Natural killer cell (primary cell): ENCODE measurements at regions not wholly inside any gene's neighbourhood (a gene's known extent, or its start where the extent isn't known, plus 50 kb on each side); places are given as distances from the start of the nearest gene placed in this dataset.
"Not testable (repeated sequence)": the region's sequence is repeated elsewhere in the genome, so short reads cannot be mapped to it uniquely, and the experiment has no call there.

Experiments
- ATAC-seq, 3 donors: fragments of 150-1000 bp in 2 of 3; fragments of 200-7000 bp in 1 of 3; cut with Tn5 transposase; 1 replicate in 1 of 3; 2 replicates in 2 of 3; pipeline ENCODE4 v1.10.0; 2021; ENCODE audit warnings: mild to moderate bottlenecking in 2 of 3, moderate library complexity in 2 of 3
- DNase-seq, 2 donors: peaks; one replicate each; pipeline versions ENCODE4 v3.0.0 to v3.0.0-alpha.2; 2013 to 2021; ENCODE audit warnings: mixed read lengths in 1 of 2
- H3K27ac ChIP-seq: one replicate; pipeline ENCODE4 v1.5.1; 2013; ENCODE audit warnings: mild to moderate bottlenecking, low read length
- H3K27me3 ChIP-seq: one replicate; pipeline ENCODE4 v1.6.1; 2013; ENCODE audit warnings: low read length; ENCODE audit not compliant: control insufficient read depth, insufficient read depth
- H3K36me3 ChIP-seq: one replicate; pipeline ENCODE4 v1.6.1; 2013; ENCODE audit warnings: low read length; ENCODE audit not compliant: control insufficient read depth, insufficient read depth
- H3K4me1 ChIP-seq: one replicate; pipeline ENCODE4 v1.6.1; 2013; ENCODE audit warnings: low read length; ENCODE audit not compliant: control insufficient read depth, insufficient read depth
- H3K4me3 ChIP-seq: one replicate; pipeline ENCODE4 v1.5.1; 2013; ENCODE audit warnings: low read length
- H3K9me3 ChIP-seq: one replicate; pipeline ENCODE4 v1.6.1; 2013; ENCODE audit warnings: low read length; ENCODE audit not compliant: control insufficient read depth, insufficient read depth
- H3K27ac Mint-ChIP-seq, 2 donors: one replicate each; pipeline ENCODE4 v1.8.0; 2022; ENCODE audit warnings: mild to moderate bottlenecking in 2 of 2, mixed read lengths in 2 of 2, moderate library complexity in 1 of 2
- H3K27me3 Mint-ChIP-seq, 2 donors: one replicate each; pipeline ENCODE4 v1.8.0; 2022; ENCODE audit warnings: low read depth in 2 of 2, mixed read lengths in 2 of 2
- H3K36me3 Mint-ChIP-seq: one replicate; pipeline ENCODE4 v1.8.0; 2022; ENCODE audit warnings: mixed read lengths
- H3K4me1 Mint-ChIP-seq, 2 donors: one replicate each; pipeline ENCODE4 v1.8.0; 2022; ENCODE audit warnings: mixed read lengths in 2 of 2
- H3K4me3 Mint-ChIP-seq: one replicate; pipeline ENCODE4 v1.8.0; 2022; ENCODE audit warnings: mild to moderate bottlenecking, moderate library complexity, mixed read lengths
- H3K9me3 Mint-ChIP-seq, 2 donors: one replicate each; pipeline ENCODE4 v1.8.0; 2022; ENCODE audit warnings: mixed read lengths in 2 of 2
- CTCF ChIP-seq: fragments of 200-600 bp; IDR thresholded peaks from one replicate; pipeline ENCODE4 v1.8.0; 2022; ENCODE audit warnings: antibody characterized with exemption
- WGBS: methylation state at CpG from one replicate; pipeline ENCODE4 v1.1.7; 2013; ENCODE audit warnings: missing lambda C conversion rate; ENCODE audit not compliant: insufficient coverage; 5-methylcytosine and 5-hydroxymethylcytosine counted together
- intact Hi-C: fragments of 100-400 bp; cut with micrococcal nuclease; formaldehyde crosslinking; loops from one replicate; pipeline ENCODE4 v1.14.2; 2022

- Histone ChIP-seq H3K27me3 (no peaks in the 10 kb centered on the region), H3K4me3 (no peak overlapping the region), H3K9me3 (no peaks in the 10 kb centered on the region), H3K36me3 (no peaks in the 10 kb centered on the region), H3K27ac (no peak overlapping the region), H3K4me1 (no peaks in the 10 kb centered on the region)
- Mint-ChIP-seq H3K4me1 (no peaks in the 10 kb centered on the region), H3K36me3 (no peaks in the 10 kb centered on the region), H3K27ac (no peak overlapping the region), H3K27me3 (peaks cover 5 to 7% of the 10 kb centered on the region in 2 donors), H3K9me3 (no peaks in the 10 kb centered on the region), H3K4me3 (no peak overlapping the region)
- intact Hi-C loops = no loop called here
- DNase-seq (no peak), ATAC-seq (no peak)
- TF ChIP-seq CTCF = no peak
- 88% methylated on average over 1 of the region's 1 CpG for WGBS
Observed at GRCh38 chr5:111615054-111615453, 102.7 kb upstream of the STARD4 start.

- H3K9me3 ChIP-seq, H3K36me3 Mint-ChIP-seq, intact Hi-C loops, H3K36me3 ChIP-seq, H3K9me3 Mint-ChIP-seq, H3K4me3 Mint-ChIP-seq, H3K27me3 Mint-ChIP-seq, H3K27ac Mint-ChIP-seq, DNase-seq, H3K4me1 Mint-ChIP-seq, H3K4me1 ChIP-seq, H3K27me3 ChIP-seq, H3K4me3 ChIP-seq, H3K27ac ChIP-seq, ATAC-seq: not testable (repeated sequence)
- WGBS = 91% methylated on average over 32 of the region's 32 CpGs
Observed at GRCh38 chr5:111612013-111612630, 99.8 kb upstream of the STARD4 start.

GRCh38 chr5:111606194-111606593, 93.9 kb upstream of the STARD4 start:
- no peaks in the 10 kb centered on the region for H3K27me3 ChIP-seq
- H3K36me3 ChIP-seq = no peaks in the 10 kb centered on the region
- DNase-seq (no peak), ATAC-seq (no peak)
- Mint-ChIP-seq H3K27me3 (no peaks in the 10 kb centered on the region), H3K4me3 (no peak overlapping the region), H3K27ac (no peak overlapping the region), H3K36me3 (no peaks in the 10 kb centered on the region), H3K9me3 (no peaks in the 10 kb centered on the region), H3K4me1 (peaks cover 0 to 6% of the 10 kb centered on the region in 2 donors)
- H3K4me1 ChIP-seq = no peaks in the 10 kb centered on the region
- intact Hi-C loops = no loop called here
- WGBS = 40% methylated on average over 1 of the region's 2 CpGs
- no peak overlapping the region for H3K27ac ChIP-seq
- H3K9me3 ChIP-seq = no peaks in the 10 kb centered on the region
- no peak for TF ChIP-seq CTCF
- H3K4me3 ChIP-seq = no peak overlapping the region

- Mint-ChIP-seq H3K4me1 (peaks cover 0 to 6% of the 10 kb centered on the region in 2 donors), H3K36me3 (no peaks in the 10 kb centered on the region), H3K4me3 (no peak overlapping the region), H3K9me3 (no peaks in the 10 kb centered on the region), H3K27me3 (no peaks in the 10 kb centered on the region), H3K27ac (no peak overlapping the region)
- Histone ChIP-seq H3K4me1 (no peaks in the 10 kb centered on the region), H3K36me3 (no peaks in the 10 kb centered on the region), H3K4me3 (no peak overlapping the region), H3K27ac (no peak overlapping the region), H3K9me3 (no peaks in the 10 kb centered on the region), H3K27me3 (no peaks in the 10 kb centered on the region)
- 82% methylated on average over 2 of the region's 2 CpGs for WGBS
- no peak for TF ChIP-seq CTCF
- no peak for ATAC-seq
- intact Hi-C loops = no loop called here
- DNase-seq = no peak
Observed at GRCh38 chr5:111603446-111603827, 91.1 kb upstream of the STARD4 start.
